ENCODE measurements at regions not wholly inside any gene's neighbourhood (a gene's known extent, or its start where the extent isn't known, plus 50 kb on each side); places are given as distances from the start of the nearest gene placed in this dataset.

DNA sequence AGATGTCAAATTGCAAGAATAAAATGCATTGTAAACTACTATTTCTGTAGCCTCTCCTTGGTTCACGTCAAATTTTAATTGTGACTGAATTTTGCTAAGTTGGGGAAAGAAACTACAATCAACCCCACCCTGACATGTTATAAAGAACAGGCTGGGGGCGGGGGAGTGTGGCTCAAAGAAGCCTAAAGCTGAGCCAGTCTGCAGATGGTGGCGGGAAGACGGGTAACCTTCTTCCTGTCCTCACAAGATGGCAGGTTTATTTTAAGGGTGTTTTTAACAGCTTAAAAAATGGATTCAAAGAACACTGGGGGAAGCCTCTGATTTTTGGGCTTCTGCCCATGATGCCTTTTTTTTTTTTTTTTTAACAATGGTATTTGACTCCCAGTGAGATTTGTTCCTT, 68.5 kb upstream of the MELK start:
- intact Hi-C loops (cut with micrococcal nuclease) = no loop called here
- no peaks in the 10 kb centered on the region for H4K20me1 ChIP-seq (ENCODE audit: control insufficient read depth, insufficient read depth, low read length, poor library complexity, severe bottlenecking)
- CTCF ChIA-PET = interaction anchor here (1.4 kb wide), 1 partner anchor 97 kb away, joined by 6 read pairs; no protein-coding TSS in a partner anchor
- WGBS (ENCODE audit: insufficient coverage) = no CpG with 5 or more reads among the region's 4 CpGs
- H3K9me3 Mint-ChIP-seq (ENCODE audit: insufficient read depth) = no peaks in the 10 kb centered on the region
- H3K27ac ChIP-seq (ENCODE audit: low read length in 2 of 2) = no peak overlapping the region
- H3K36me3 ChIP-seq (replicated peaks in 1 of 2; ENCODE audit: control extremely low read depth in 1 of 2, control insufficient read depth in 1 of 2, extremely low read depth in 1 of 2, insufficient read depth in 2 of 2, low read length in 1 of 2) = no peaks in the 10 kb centered on the region
- TF ChIP-seq, protein P1, sequence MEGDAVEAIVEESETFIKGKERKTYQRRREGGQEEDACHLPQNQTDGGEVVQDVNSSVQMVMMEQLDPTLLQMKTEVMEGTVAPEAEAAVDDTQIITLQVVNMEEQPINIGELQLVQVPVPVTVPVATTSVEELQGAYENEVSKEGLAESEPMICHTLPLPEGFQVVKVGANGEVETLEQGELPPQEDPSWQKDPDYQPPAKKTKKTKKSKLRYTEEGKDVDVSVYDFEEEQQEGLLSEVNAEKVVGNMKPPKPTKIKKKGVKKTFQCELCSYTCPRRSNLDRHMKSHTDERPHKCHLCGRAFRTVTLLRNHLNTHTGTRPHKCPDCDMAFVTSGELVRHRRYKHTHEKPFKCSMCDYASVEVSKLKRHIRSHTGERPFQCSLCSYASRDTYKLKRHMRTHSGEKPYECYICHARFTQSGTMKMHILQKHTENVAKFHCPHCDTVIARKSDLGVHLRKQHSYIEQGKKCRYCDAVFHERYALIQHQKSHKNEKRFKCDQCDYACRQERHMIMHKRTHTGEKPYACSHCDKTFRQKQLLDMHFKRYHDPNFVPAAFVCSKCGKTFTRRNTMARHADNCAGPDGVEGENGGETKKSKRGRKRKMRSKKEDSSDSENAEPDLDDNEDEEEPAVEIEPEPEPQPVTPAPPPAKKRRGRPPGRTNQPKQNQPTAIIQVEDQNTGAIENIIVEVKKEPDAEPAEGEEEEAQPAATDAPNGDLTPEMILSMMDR (IDR thresholded peaks at IDR 0.05) = no peak
- no peak for TF ChIP-seq EZH2 (IDR thresholded peaks at IDR 0.05; ENCODE audit: borderline replicate concordance, insufficient read depth, low read depth, low read length, poor library complexity, severe bottlenecking)
- no peak overlapping the region for H3K27ac Mint-ChIP-seq
- H3K9me3 ChIP-seq (ENCODE audit: control extremely low read depth in 1 of 3, control insufficient read depth in 2 of 3, insufficient read depth in 1 of 3, low read length in 2 of 3) = no peaks in the 10 kb centered on the region
- no peak overlapping the region for H3K4me2 ChIP-seq (replicated peaks; ENCODE audit: low read depth, low read length, poor library complexity, severe bottlenecking)
- H3K27me3 Mint-ChIP-seq = peaks cover 13% of the 10 kb centered on the region
- peaks cover 22% of the 10 kb centered on the region for H3K4me1 Mint-ChIP-seq
- H3K4me3 ChIP-seq (ENCODE audit: control extremely low read depth in 1 of 5, extremely low read depth in 1 of 5, insufficient read depth in 1 of 5, low read depth in 2 of 5, low read length in 4 of 5) = no peak overlapping the region
- H3K79me2 ChIP-seq (ENCODE audit: control insufficient read depth, insufficient read depth, low read length) = no peaks in the 10 kb centered on the region
- ATAC-seq (ENCODE audit: low read depth) (no peak), DNase-seq (no peak)
- POLR2A ChIA-PET = interaction anchor here (0.7 kb wide), 1 partner anchor 103 kb away, joined by 4 read pairs; no protein-coding TSS in a partner anchor
- H3K27me3 ChIP-seq (replicated peaks in 1 of 4; ENCODE audit: control extremely low read depth in 1 of 4, control insufficient read depth in 3 of 4, insufficient read depth in 4 of 4, low read length in 3 of 4) = peaks cover 0 to 3% (median 0%) of the 10 kb centered on the region in 4 experiments
- H3K4me1 ChIP-seq (ENCODE audit: control insufficient read depth in 2 of 2, insufficient read depth in 2 of 2, low read length in 2 of 2) = peaks cover 3 to 7% of the 10 kb centered on the region in 2 donors
- H2AFZ ChIP-seq (ENCODE audit: insufficient read depth, low read depth, low read length, poor library complexity, severe bottlenecking) = peak overlapping the region; percentile 67
- H3K4me3 Mint-ChIP-seq = no peak overlapping the region
- no peak overlapping the region for H3K9ac ChIP-seq (ENCODE audit: low read length)

DNA sequence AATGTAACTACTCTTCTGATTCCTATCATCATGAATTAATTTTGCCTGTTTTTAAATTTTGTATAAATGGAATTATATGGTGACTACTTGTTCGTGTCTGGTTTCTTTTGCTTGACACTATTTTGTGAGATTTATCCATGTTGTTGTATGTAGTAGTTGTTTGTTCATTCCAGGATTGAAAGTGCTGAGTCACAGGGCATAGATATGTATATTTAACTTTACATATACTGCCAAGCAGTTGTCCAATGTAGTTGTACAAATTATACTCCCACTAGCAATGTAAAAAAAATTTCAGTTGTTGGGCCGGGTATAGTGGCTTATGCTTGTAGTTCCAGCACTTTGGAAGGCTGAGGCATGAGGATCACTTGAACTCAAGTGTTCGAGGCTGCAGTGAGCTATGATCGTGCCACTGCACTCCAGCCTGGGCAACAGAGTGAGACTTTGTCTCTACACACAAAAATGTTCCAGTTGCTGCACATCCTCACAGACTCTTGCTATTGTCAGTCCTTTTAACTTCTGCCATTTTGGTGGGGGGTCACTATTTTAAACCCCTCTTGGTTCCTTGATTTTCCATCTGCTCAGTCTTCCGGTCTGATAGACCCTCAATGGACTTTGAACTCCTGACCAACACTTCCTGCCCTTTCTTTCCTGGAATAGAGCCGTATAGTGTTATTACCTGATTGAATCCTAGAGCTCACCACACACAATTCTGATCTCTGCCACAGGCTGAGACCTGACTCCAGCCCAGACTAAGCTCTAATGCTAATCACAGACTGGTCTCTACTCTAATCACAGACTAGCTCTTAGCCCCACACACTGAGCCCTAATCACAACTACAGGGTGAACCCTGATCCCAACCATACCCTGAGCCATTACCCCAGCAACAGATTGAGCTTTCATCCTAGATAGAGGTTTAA, 69.3 kb upstream of the MELK start:
- DNase-seq = no peak
- Histone ChIP-seq H4K20me1 (ENCODE audit: control insufficient read depth, insufficient read depth, low read length, poor library complexity, severe bottlenecking) (no peaks in the 10 kb centered on the region), H3K27me3 (replicated peaks in 1 of 4; ENCODE audit: control extremely low read depth in 1 of 4, control insufficient read depth in 3 of 4, insufficient read depth in 4 of 4, low read length in 3 of 4) (peaks cover 0 to 3% (median 0%) of the 10 kb centered on the region in 4 experiments), H2AFZ (ENCODE audit: insufficient read depth, low read depth, low read length, poor library complexity, severe bottlenecking) (peak overlapping the region; percentile 67), H3K4me1 (ENCODE audit: control insufficient read depth in 2 of 2, insufficient read depth in 2 of 2, low read length in 2 of 2) (peaks cover 3 to 8% of the 10 kb centered on the region in 2 donors), H3K4me3 (ENCODE audit: control extremely low read depth in 1 of 5, extremely low read depth in 1 of 5, insufficient read depth in 1 of 5, low read depth in 2 of 5, low read length in 4 of 5) (no peak overlapping the region), H3K9me3 (ENCODE audit: control extremely low read depth in 1 of 3, control insufficient read depth in 2 of 3, insufficient read depth in 1 of 3, low read length in 2 of 3) (no peaks in the 10 kb centered on the region), H3K4me2 (replicated peaks; ENCODE audit: low read depth, low read length, poor library complexity, severe bottlenecking) (no peak overlapping the region), H3K27ac (ENCODE audit: low read length in 2 of 2) (no peak overlapping the region), H3K36me3 (replicated peaks in 1 of 2; ENCODE audit: control extremely low read depth in 1 of 2, control insufficient read depth in 1 of 2, extremely low read depth in 1 of 2, insufficient read depth in 2 of 2, low read length in 1 of 2) (no peaks in the 10 kb centered on the region), H3K79me2 (ENCODE audit: control insufficient read depth, insufficient read depth, low read length) (no peaks in the 10 kb centered on the region), H3K9ac (ENCODE audit: low read length) (no peak overlapping the region)
- Mint-ChIP-seq H3K4me3 (no peak overlapping the region), H3K27me3 (peaks cover 8% of the 10 kb centered on the region), H3K27ac (no peak overlapping the region), H3K4me1 (peaks cover 24% of the 10 kb centered on the region), H3K9me3 (ENCODE audit: insufficient read depth) (no peaks in the 10 kb centered on the region)
- intact Hi-C loops (cut with micrococcal nuclease) = no loop called here
- TF ChIP-seq EZH2 (IDR thresholded peaks at IDR 0.05; ENCODE audit: borderline replicate concordance, insufficient read depth, low read depth, low read length, poor library complexity, severe bottlenecking) = no peak
- TF ChIP-seq, protein P1 (IDR thresholded peaks at IDR 0.05) = no peak
- 33% methylated on average over 2 of the region's 6 CpGs for WGBS (ENCODE audit: insufficient coverage)
- ChIA-PET CTCF (interaction anchor here (0.6 to 3.1 kb wide), 4 partner anchors 15 to 280 kb away, joined by 3 to 10 read pairs (median 4); no protein-coding TSS in a partner anchor), POLR2A (no interaction called here)
- no peak for ATAC-seq (ENCODE audit: low read depth)
